MCF 10A (cell line): ENCODE measurements at regions not wholly inside any gene's neighbourhood (a gene's known extent, or its start where the extent isn't known, plus 50 kb on each side); places are given as distances from the start of the nearest gene placed in this dataset.

Experiments
- BruUV-seq: library from RNA; stranded (reverse); fragments of 400-500 nt; replicated peaks from 2 replicates; lab custom pipeline; 2021; lab: Mats Ljungman, UMichigan
- CTCF ChIA-PET: fragments of 300-600 bp; sonication (Branson Sonifier 250); formaldehyde crosslinking; extraction: SDS; loops from one replicate; lab custom pipeline; 2021; ENCODE audit warnings: antibody characterized with exemption, inconsistent platforms; lab: Yijun Ruan, JAX
- POLR2A ChIA-PET: fragments of 300-600, 350-650 bp; sonication (Branson Sonifier 250); formaldehyde crosslinking; extraction: SDS; loops from one replicate; lab custom pipeline; 2020; ENCODE audit warnings: antibody characterized with exemption, inconsistent platforms; lab: Yijun Ruan, JAX
- DNase-seq: peaks from one replicate; pipeline ENCODE4 v3.0.0-alpha.2; 2018; ENCODE audit not compliant: unreplicated experiment
- H3K27ac Mint-ChIP-seq: one replicate; pipeline ENCODE4 v1.8.0; 2022; ENCODE audit warnings: mild to moderate bottlenecking, low read depth, mixed read lengths; ENCODE audit not compliant: unreplicated experiment
- H3K27me3 Mint-ChIP-seq: one replicate; pipeline ENCODE4 v1.8.0; 2022; ENCODE audit warnings: mixed read lengths; ENCODE audit not compliant: insufficient read depth, unreplicated experiment
- H3K36me3 Mint-ChIP-seq: one replicate; pipeline ENCODE4 v1.8.0; 2022; ENCODE audit warnings: mild to moderate bottlenecking, moderate library complexity, mixed read lengths; ENCODE audit not compliant: insufficient read depth, unreplicated experiment
- H3K4me1 Mint-ChIP-seq: one replicate; pipeline ENCODE4 v1.8.0; 2022; ENCODE audit warnings: mixed read lengths; ENCODE audit not compliant: insufficient read depth, unreplicated experiment
- H3K4me3 Mint-ChIP-seq: one replicate; pipeline ENCODE4 v1.8.0; 2022; ENCODE audit warnings: mild to moderate bottlenecking, moderate library complexity, mixed read lengths; ENCODE audit not compliant: unreplicated experiment
- H3K9me3 Mint-ChIP-seq: one replicate; pipeline ENCODE4 v1.8.0; 2022; ENCODE audit warnings: mixed read lengths; ENCODE audit not compliant: unreplicated experiment
- CTCF ChIP-seq: fragments of 200-600 bp; IDR thresholded peaks from one replicate; pipeline ENCODE4 v1.8.0; 2022; ENCODE audit warnings: antibody characterized with exemption, mild to moderate bottlenecking; ENCODE audit not compliant: unreplicated experiment
- intact Hi-C: fragments of 100-400 bp; cut with micrococcal nuclease; formaldehyde crosslinking; loops from 2 replicates; pipeline ENCODE4 v1.14.1; 2022

DNA sequence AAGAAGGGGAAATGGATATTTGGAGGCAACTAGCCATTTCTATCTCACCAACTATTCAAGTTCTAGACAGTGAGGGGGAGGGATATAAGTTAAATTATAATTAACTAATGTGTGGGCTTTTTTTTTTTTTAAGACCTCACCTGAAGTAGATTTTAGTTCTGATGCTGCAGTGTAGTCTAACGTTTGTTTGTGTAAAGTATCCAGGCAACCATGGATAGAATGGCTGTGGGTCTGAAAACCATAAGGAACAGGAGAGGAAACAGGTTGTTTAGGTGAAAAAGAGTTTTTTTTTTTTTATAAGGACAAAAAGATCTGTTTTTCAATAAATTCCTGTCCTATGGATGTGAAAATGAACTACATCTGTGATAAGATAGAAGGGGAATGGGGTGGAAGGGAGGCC is 262.4 kb upstream of the PLET1 start:
- intact Hi-C loops, result no loop called here
- Mint-ChIP-seq H3K36me3 (no peaks in the 10 kb centered on the region), H3K9me3 (no peaks in the 10 kb centered on the region), H3K27me3 (peaks cover 10% of the 10 kb centered on the region), H3K4me3 (no peak overlapping the region), H3K27ac (peak overlapping the region; percentile 9), H3K4me1 (peaks cover 30% of the 10 kb centered on the region)
- ChIA-PET CTCF (interaction anchor here (0.6 kb wide), 2 partner anchors 8 to 242 kb away, joined by 3 read pairs; no protein-coding TSS in a partner anchor), POLR2A (interaction anchor here (2.0 kb wide), 1 partner anchor 12 kb away, joined by 7 read pairs; no protein-coding TSS in a partner anchor)
- TF ChIP-seq CTCF, result no peak
- DNase-seq, result no peak
- no TSS peak for BruUV-seq

GRCh38 chr11:112523477-112523876 is 262.8 kb upstream of the PLET1 start:
- H3K4me1 Mint-ChIP-seq, result peaks cover 30% of the 10 kb centered on the region
- no peaks in the 10 kb centered on the region for H3K36me3 Mint-ChIP-seq
- H3K27ac Mint-ChIP-seq, result peak overlapping the region; percentile 9
- H3K4me3 Mint-ChIP-seq, result no peak overlapping the region
- POLR2A ChIA-PET, result interaction anchor here (0.6 to 2.0 kb wide), 3 partner anchors 12 to 202 kb away, joined by 3 to 7 read pairs (median 3); no protein-coding TSS in a partner anchor
- BruUV-seq, result no TSS peak
- CTCF ChIA-PET, result interaction anchor here (0.6 kb wide), 1 partner anchor 8 kb away, joined by 3 read pairs; no protein-coding TSS in a partner anchor
- peaks cover 12% of the 10 kb centered on the region for H3K27me3 Mint-ChIP-seq
- no peaks in the 10 kb centered on the region for H3K9me3 Mint-ChIP-seq
- intact Hi-C loops, result no loop called here
- DNase-seq, result peak; percentile 50
- TF ChIP-seq CTCF, result no peak

DNA sequence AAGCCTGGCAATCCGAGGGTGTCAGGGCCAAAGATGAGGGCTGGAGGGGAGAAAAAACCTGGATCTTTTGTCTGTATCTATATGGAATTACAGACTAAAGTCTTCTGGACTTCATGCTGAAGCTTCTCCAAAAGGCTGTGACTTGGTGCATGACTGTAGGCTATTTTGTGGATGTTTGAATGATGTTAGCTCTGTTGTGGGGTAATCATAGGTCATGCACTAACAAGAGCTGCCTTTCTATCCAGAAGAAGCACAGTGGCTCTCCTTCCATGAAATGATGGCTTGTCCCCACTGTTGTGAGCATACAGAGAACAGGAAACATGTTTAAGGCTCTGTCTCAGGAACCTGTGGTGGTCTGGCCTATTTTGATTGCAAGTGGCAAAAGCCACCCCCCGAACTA is 263.3 kb upstream of the PLET1 start:
- no peak overlapping the region for H3K4me3 Mint-ChIP-seq

GRCh38 chr11:112524798-112525197 is 264.1 kb upstream of the PLET1 start:
- H3K4me3 Mint-ChIP-seq, result no peak overlapping the region
- intact Hi-C loops, result no loop called here
- peaks cover 24% of the 10 kb centered on the region for H3K27me3 Mint-ChIP-seq
- H3K9me3 Mint-ChIP-seq, result no peaks in the 10 kb centered on the region
- POLR2A ChIA-PET, result no interaction called here
- CTCF ChIA-PET, result interaction anchor here (0.5 to 0.9 kb wide), 2 partner anchors 64 to 240 kb away, joined by 3 to 4 read pairs; no protein-coding TSS in a partner anchor
- no peak for TF ChIP-seq CTCF
- peaks cover 30% of the 10 kb centered on the region for H3K4me1 Mint-ChIP-seq
- BruUV-seq, result no TSS peak
- DNase-seq, result no peak
- no peak overlapping the region for H3K27ac Mint-ChIP-seq
- no peaks in the 10 kb centered on the region for H3K36me3 Mint-ChIP-seq

More for the DNA sequence above, 263.3 kb upstream of the PLET1 start:
- Mint-ChIP-seq H3K4me1 (peaks cover 30% of the 10 kb centered on the region), H3K27me3 (peaks cover 16% of the 10 kb centered on the region), H3K27ac (no peak overlapping the region), H3K9me3 (no peaks in the 10 kb centered on the region), H3K36me3 (no peaks in the 10 kb centered on the region)
- DNase-seq, result no peak
- BruUV-seq, result no TSS peak
- intact Hi-C loops, result no loop called here
- TF ChIP-seq CTCF, result no peak
- CTCF ChIA-PET, result interaction anchor here (0.9 kb wide), 1 partner anchor 65 kb away, joined by 4 read pairs; no protein-coding TSS in a partner anchor
- POLR2A ChIA-PET, result interaction anchor here (0.6 to 2.0 kb wide), 3 partner anchors 13 to 202 kb away, joined by 3 to 7 read pairs (median 3); no protein-coding TSS in a partner anchor
